ENCODE measurements at regions not wholly inside any gene's neighbourhood (a gene's known extent, or its start where the extent isn't known, plus 50 kb on each side); places are given as distances from the start of the nearest gene placed in this dataset.
A peak's percentile ranks its signal among the peaks of the same experiment; 100 is the strongest.

DNA sequence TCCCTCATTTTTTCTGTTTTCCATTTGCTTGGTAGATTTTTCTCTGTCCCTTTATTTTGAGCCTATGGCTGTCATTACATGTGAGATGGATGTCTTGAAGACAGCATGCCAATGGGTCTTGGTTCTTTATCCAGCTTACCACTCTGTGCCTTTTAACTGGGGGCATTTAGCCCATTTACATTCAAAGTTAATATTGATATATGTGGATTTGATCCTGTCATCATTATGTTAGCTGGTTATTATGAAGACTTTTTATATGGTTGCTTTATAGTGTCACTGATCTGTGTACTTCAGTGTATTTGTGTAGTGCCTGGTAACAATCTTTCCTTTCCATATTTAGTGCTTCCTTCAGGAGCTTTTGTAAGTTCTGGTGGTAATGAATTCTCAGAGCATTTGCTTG is 89.3 kb upstream of the UNC5B start:
- Mint-ChIP-seq H3K4me3 (no peak overlapping the region), H3K4me1 (peaks cover 30% of the 10 kb centered on the region), H3K9me3 (peaks cover 45% of the 10 kb centered on the region), H3K27me3 (ENCODE audit: low read depth) (peaks cover 23% of the 10 kb centered on the region), H3K36me3 (ENCODE audit: low read depth) (no peaks in the 10 kb centered on the region), H3K27ac (no peak overlapping the region)
- TF ChIP-seq, protein P1, sequence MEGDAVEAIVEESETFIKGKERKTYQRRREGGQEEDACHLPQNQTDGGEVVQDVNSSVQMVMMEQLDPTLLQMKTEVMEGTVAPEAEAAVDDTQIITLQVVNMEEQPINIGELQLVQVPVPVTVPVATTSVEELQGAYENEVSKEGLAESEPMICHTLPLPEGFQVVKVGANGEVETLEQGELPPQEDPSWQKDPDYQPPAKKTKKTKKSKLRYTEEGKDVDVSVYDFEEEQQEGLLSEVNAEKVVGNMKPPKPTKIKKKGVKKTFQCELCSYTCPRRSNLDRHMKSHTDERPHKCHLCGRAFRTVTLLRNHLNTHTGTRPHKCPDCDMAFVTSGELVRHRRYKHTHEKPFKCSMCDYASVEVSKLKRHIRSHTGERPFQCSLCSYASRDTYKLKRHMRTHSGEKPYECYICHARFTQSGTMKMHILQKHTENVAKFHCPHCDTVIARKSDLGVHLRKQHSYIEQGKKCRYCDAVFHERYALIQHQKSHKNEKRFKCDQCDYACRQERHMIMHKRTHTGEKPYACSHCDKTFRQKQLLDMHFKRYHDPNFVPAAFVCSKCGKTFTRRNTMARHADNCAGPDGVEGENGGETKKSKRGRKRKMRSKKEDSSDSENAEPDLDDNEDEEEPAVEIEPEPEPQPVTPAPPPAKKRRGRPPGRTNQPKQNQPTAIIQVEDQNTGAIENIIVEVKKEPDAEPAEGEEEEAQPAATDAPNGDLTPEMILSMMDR (IDR thresholded peaks at IDR 0.05; ENCODE audit: unreplicated experiment in 3 of 3): no peak

DNA sequence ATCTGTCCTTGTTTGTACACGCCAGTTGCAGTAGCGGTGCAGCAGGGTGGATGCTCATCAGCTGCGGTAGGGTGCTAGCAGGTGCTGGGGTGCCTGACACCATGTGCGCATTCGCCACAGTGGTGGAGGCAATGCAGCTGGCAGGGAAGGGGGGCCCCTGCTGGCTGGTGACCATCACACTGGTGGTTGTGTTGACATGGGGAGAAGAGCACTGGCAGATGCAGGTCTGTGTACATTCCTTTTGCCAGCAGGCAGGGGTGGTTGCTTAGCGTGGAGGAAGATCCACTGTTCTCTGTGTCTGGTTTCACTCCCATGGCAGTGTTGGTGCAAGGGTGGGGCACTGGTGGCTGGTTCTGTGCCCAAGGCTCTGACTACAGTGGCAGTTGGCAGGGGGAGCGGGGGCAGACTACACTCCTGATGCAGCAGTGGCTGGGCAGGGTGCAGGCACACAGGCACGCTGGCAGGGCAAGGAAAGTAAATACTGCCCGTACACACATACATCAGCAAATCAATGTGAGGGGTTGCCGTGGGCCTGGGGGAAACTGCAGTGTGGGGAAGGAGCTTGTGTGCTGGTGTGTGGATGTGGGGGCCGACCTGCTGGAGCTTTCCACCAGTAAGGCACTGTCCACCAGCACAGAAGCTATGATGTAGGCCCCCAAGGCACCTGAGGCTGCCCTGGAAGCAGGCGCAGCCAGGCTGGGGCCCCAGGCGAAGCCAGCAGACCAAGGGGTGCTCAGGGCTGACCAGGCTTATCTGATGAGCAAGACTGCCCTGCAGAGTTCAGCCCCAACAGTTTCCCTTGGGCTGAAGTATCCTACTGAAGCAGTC is 87.2 kb upstream of the UNC5B start:
- Mint-ChIP-seq H3K9me3 (peaks cover 31% of the 10 kb centered on the region), H3K4me1 (peaks cover 41% of the 10 kb centered on the region), H3K4me3 (no peak overlapping the region), H3K27me3 (ENCODE audit: low read depth) (peaks cover 19% of the 10 kb centered on the region), H3K27ac (peak overlapping the region in 1 of 3 experiments; percentile 59), H3K36me3 (ENCODE audit: low read depth) (no peaks in the 10 kb centered on the region)
- TF ChIP-seq, protein P1 (IDR thresholded peaks at IDR 0.05; ENCODE audit: unreplicated experiment in 3 of 3): no peak

DNA sequence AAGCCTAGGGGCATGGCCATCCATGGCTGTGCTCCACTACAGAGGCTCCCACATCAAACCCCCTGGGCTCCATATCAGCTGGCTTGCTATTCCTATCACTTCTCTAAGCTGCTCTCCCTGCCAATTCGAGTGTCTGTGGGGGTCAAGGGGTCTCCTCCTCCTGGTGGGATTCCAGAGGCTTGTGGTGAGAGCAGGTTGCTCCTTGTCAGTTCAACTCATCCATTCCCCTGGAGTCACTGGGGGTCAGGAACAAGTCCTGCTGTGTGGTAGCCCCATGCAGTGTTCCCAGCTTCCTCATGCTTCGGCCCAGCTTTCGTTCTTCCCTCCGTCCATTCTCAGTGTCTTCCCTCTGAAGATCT is 86.6 kb upstream of the UNC5B start:
- Mint-ChIP-seq H3K4me1 (peaks cover 47% of the 10 kb centered on the region), H3K4me3 (no peak overlapping the region), H3K27me3 (ENCODE audit: low read depth) (peaks cover 19% of the 10 kb centered on the region), H3K9me3 (peaks cover 25% of the 10 kb centered on the region), H3K36me3 (ENCODE audit: low read depth) (no peaks in the 10 kb centered on the region), H3K27ac (no peak overlapping the region)
- TF ChIP-seq, protein P1 (IDR thresholded peaks at IDR 0.05; ENCODE audit: unreplicated experiment in 3 of 3): no peak

DNA sequence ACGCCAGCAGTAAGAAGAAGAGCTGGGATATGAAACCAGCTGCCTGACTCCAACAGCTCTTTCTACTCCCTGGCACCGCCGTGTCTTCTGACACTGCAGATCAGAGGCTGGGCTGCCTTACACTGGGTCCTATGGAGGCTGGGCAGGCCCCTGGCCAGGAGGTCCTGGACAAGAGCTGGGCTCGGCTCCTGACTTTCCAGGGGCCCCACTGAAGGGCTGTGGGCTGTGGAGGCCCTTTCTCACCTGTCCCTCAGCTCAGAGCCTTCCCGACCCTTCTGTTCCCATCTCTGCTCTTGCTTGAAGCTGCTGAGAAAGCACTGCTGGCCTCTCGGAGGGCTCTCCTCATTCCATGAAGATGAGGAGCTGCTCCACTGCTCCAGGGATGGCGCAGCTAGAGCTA is 85.9 kb upstream of the UNC5B start:
- no peaks in the 10 kb centered on the region for H3K36me3 Mint-ChIP-seq (ENCODE audit: low read depth)
- H3K4me1 Mint-ChIP-seq: peaks cover 50% of the 10 kb centered on the region
- H3K9me3 Mint-ChIP-seq: peaks cover 18% of the 10 kb centered on the region
- peak overlapping the region in 1 of 3 experiments; percentile 71 for H3K27ac Mint-ChIP-seq
- no peak overlapping the region for H3K4me3 Mint-ChIP-seq
- TF ChIP-seq, protein P1 (IDR thresholded peaks at IDR 0.05; ENCODE audit: unreplicated experiment in 3 of 3): no peak
- H3K27me3 Mint-ChIP-seq (ENCODE audit: low read depth): peaks cover 14% of the 10 kb centered on the region

DNA sequence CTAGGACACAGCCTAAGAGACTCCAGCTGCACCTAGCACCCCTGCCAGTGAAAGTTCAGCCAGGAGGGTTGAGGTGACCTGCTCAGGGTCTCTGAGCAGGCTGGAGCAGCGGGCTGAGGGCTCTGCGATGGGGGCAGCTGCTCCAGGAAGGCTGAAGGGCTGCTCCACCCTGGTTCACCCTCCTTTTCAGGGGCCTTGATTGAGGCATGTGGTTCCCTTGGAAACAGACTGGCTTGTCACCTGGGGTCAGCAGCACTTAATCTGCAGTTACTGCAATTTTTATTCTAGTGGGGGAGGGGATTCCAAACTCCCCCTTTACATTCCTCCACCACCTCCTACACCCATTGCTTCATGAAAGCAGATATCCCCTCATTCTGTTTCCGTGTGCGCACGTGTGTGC is 85.3 kb upstream of the UNC5B start:
- peaks cover 17% of the 10 kb centered on the region for H3K9me3 Mint-ChIP-seq
- no peak overlapping the region for H3K4me3 Mint-ChIP-seq
- H3K27me3 Mint-ChIP-seq (ENCODE audit: low read depth): peaks cover 10% of the 10 kb centered on the region
- H3K27ac Mint-ChIP-seq: peak overlapping the region in 2 of 3 experiments; percentile 88 to 90
- peaks cover 51% of the 10 kb centered on the region for H3K4me1 Mint-ChIP-seq
- no peaks in the 10 kb centered on the region for H3K36me3 Mint-ChIP-seq (ENCODE audit: low read depth)
- TF ChIP-seq, protein P1 (IDR thresholded peaks at IDR 0.05; ENCODE audit: unreplicated experiment in 3 of 3): no peak

DNA sequence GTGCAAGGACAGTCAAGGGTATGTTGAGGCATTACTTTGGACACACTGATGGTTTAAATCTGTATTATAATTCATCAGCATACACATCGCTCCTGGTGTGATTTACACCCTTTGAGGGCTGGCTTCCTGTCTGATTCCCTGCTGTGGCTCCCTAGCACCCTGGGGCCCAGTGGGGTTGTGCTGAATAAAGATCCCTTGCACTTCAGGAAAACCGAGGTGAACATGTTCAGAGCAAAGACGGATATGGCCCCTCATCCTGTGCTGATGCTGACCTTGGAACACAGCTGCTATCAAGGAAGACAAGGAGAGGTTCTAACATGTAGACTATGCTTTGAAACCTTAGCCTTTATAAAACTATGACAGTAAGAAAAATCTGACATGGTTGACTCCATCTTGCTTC is 84.6 kb upstream of the UNC5B start:
- Mint-ChIP-seq H3K27ac (peak overlapping the region; percentile 88 to 90 (median 90)), H3K9me3 (peaks cover 13% of the 10 kb centered on the region), H3K4me3 (no peak overlapping the region), H3K27me3 (ENCODE audit: low read depth) (peaks cover 10% of the 10 kb centered on the region), H3K4me1 (peaks cover 58% of the 10 kb centered on the region), H3K36me3 (ENCODE audit: low read depth) (no peaks in the 10 kb centered on the region)
- TF ChIP-seq, protein P1 (IDR thresholded peaks at IDR 0.05; ENCODE audit: unreplicated experiment in 3 of 3): no peak
